Lower lobe of right lung (tissue), 2 donors: ENCODE measurements at regions not wholly inside any gene's neighbourhood (a gene's known extent, or its start where the extent isn't known, plus 50 kb on each side); places are given as distances from the start of the nearest gene placed in this dataset.
"Not testable (repeated sequence)": the region's sequence is repeated elsewhere in the genome, so short reads cannot be mapped to it uniquely, and the experiment has no call there.

Experiments used
- ATAC-seq, 2 donors: fragments of 200-7000 bp; cut with Tn5 transposase; one replicate each; pipeline ENCODE4 v1.9.1; 2020 to 2022; ENCODE audit warnings: mild to moderate bottlenecking in 2 of 2, moderate library complexity in 2 of 2
- DNase-seq: peaks from one replicate; pipeline ENCODE4 v3.0.0-alpha.2; 2020
- H3K27ac ChIP-seq: fragments of 200-600 bp; one replicate; pipeline ENCODE4 v1.8.0; 2022
- H3K27me3 ChIP-seq: fragments of 200-600 bp; one replicate; pipeline ENCODE4 v1.8.0; 2022; ENCODE audit warnings: low read depth
- H3K36me3 ChIP-seq: fragments of 200-600 bp; one replicate; pipeline ENCODE4 v1.8.0; 2022; ENCODE audit warnings: mild to moderate bottlenecking
- H3K4me1 ChIP-seq: fragments of 200-600 bp; one replicate; pipeline ENCODE4 v1.8.0; 2022
- H3K4me3 ChIP-seq: fragments of 200-600 bp; one replicate; pipeline ENCODE4 v1.8.0; 2022; ENCODE audit warnings: mild to moderate bottlenecking
- H3K9me3 ChIP-seq: fragments of 200-600 bp; one replicate; pipeline ENCODE4 v1.8.0; 2022
- intact Hi-C: fragments of 100-400 bp; cut with DNase I; formaldehyde crosslinking; loops from one replicate; pipeline ENCODE4 v1.11.0; 2022
- TF ChIP-seq, protein P1 (sequence below): fragments of 200-600 bp; IDR thresholded peaks from one replicate; pipeline ENCODE4 v1.8.0; 2022; ENCODE audit warnings: antibody characterized with exemption, mild to moderate bottlenecking
- donor health status: DM: no; HTN: yes; CAD: no; lungs with severe emphysema.

DNA sequence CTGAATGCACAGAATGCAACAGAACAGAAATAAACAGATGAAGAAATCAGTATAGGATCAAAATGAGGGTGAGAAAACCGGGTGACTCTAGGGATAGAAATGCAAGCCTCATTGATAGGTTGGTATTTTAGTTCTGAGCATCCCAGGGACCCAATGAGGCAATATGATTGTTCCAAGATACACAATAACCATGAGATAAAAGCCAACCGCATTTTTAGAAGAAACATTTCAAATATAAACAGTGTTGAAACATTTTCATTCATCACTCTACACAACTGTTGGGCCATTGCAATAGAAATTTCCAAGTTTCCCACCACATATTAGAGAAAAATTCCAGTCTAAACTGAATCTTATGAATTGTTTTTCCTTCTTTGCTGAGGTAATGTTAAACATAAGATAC is 452.3 kb upstream of the PTGER4 start:
- Histone ChIP-seq H3K9me3 (no peaks in the 10 kb centered on the region), H3K27me3 (no peaks in the 10 kb centered on the region), H3K4me3 (no peak overlapping the region), H3K27ac (no peak overlapping the region), H3K36me3 (no peaks in the 10 kb centered on the region), H3K4me1 (no peaks in the 10 kb centered on the region)
- TF ChIP-seq, protein P1, sequence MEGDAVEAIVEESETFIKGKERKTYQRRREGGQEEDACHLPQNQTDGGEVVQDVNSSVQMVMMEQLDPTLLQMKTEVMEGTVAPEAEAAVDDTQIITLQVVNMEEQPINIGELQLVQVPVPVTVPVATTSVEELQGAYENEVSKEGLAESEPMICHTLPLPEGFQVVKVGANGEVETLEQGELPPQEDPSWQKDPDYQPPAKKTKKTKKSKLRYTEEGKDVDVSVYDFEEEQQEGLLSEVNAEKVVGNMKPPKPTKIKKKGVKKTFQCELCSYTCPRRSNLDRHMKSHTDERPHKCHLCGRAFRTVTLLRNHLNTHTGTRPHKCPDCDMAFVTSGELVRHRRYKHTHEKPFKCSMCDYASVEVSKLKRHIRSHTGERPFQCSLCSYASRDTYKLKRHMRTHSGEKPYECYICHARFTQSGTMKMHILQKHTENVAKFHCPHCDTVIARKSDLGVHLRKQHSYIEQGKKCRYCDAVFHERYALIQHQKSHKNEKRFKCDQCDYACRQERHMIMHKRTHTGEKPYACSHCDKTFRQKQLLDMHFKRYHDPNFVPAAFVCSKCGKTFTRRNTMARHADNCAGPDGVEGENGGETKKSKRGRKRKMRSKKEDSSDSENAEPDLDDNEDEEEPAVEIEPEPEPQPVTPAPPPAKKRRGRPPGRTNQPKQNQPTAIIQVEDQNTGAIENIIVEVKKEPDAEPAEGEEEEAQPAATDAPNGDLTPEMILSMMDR: no peak
- no peak for DNase-seq
- ATAC-seq: no peak
- intact Hi-C loops: no loop called here

- intact Hi-C loops: no loop called here
- DNase-seq: no peak
- Histone ChIP-seq H3K36me3 (no peaks in the 10 kb centered on the region), H3K9me3 (no peaks in the 10 kb centered on the region), H3K4me1 (no peaks in the 10 kb centered on the region), H3K27me3 (no peaks in the 10 kb centered on the region), H3K4me3 (no peak overlapping the region), H3K27ac (no peak overlapping the region)
- ATAC-seq: no peak
- TF ChIP-seq, protein P1: no peak
These were observed 452.8 kb upstream of the PTGER4 start for GRCh38 chr5:40226906-40227305.

- H3K9me3 ChIP-seq, DNase-seq, ATAC-seq, H3K27ac ChIP-seq, H3K4me1 ChIP-seq, H3K36me3 ChIP-seq, H3K27me3 ChIP-seq, H3K4me3 ChIP-seq, intact Hi-C loops: not testable (repeated sequence)
These were observed 454.6 kb upstream of the PTGER4 start for GRCh38 chr5:40225147-40225546.

- intact Hi-C loops: no loop called here
- H3K36me3 ChIP-seq: no peaks in the 10 kb centered on the region
- no peaks in the 10 kb centered on the region for H3K4me1 ChIP-seq
- H3K27me3 ChIP-seq: no peaks in the 10 kb centered on the region
- no peak overlapping the region for H3K27ac ChIP-seq
- TF ChIP-seq, protein P1: no peak
- ATAC-seq: no peak
- no peaks in the 10 kb centered on the region for H3K9me3 ChIP-seq
- DNase-seq: no peak
- H3K4me3 ChIP-seq: no peak overlapping the region
These were observed 455.3 kb upstream of the PTGER4 start for GRCh38 chr5:40224421-40224820.

DNA sequence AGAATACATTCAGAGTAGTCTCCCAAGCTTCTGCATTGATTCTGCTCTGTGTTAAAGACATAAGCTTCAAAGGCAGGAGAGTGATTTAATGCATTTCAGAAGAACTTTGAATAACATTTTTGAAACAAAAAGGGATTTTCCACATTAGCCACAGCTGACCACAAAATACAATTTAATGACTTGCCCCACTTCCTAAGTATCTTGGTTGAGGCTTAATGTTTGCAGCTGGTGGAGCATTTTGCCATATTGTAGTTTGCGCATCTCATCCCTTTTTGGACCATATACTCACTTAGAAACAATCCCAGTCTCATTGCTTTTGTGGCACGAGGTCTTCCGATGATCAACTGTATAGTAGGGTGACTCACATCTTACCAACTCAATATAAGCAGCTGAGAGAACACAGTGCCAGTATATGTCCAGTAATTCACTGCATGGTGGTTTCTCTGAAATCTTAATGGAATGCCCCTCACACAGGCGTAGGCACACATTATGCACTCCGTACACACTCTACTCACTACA is 455.8 kb upstream of the PTGER4 start:
- Histone ChIP-seq H3K4me3 (no peak overlapping the region), H3K27me3 (no peaks in the 10 kb centered on the region), H3K9me3 (no peaks in the 10 kb centered on the region), H3K36me3 (no peaks in the 10 kb centered on the region), H3K27ac (no peak overlapping the region), H3K4me1 (no peaks in the 10 kb centered on the region)
- DNase-seq (no peak), ATAC-seq (no peak)
- TF ChIP-seq, protein P1: no peak
- intact Hi-C loops: no loop called here

GRCh38 chr5:40221796-40222195 is 457.9 kb upstream of the PTGER4 start:
- no peaks in the 10 kb centered on the region for H3K27me3 ChIP-seq
- H3K4me1 ChIP-seq: no peaks in the 10 kb centered on the region
- TF ChIP-seq, protein P1: no peak
- H3K36me3 ChIP-seq: no peaks in the 10 kb centered on the region
- intact Hi-C loops: no loop called here
- no peak for DNase-seq
- no peak overlapping the region for H3K27ac ChIP-seq
- ATAC-seq: no peak
- no peaks in the 10 kb centered on the region for H3K9me3 ChIP-seq
- H3K4me3 ChIP-seq: no peak overlapping the region
